ENCODE measurements at regions not wholly inside any gene's neighbourhood (a gene's known extent, or its start where the extent isn't known, plus 50 kb on each side); places are given as distances from the start of the nearest gene placed in this dataset.

- H2BK12ac ChIP-seq (ENCODE audit: low read length) = no peak overlapping the region
- H3K18ac ChIP-seq (ENCODE audit: low read length) = no peak overlapping the region
- no peak overlapping the region for H4K8ac ChIP-seq (ENCODE audit: low read depth, low read length)
- no peak overlapping the region for H3K14ac ChIP-seq (ENCODE audit: low read length)
- no peak overlapping the region for H3K9ac ChIP-seq (ENCODE audit: low read length)
- peaks cover 2% of the 10 kb centered on the region for H3K79me1 ChIP-seq (ENCODE audit: low read length)
- H4K12ac ChIP-seq (ENCODE audit: low read depth, low read length) = no peak overlapping the region
- H3K4me2 ChIP-seq (ENCODE audit: low read length) = no peak overlapping the region
- H4K91ac ChIP-seq (ENCODE audit: low read depth, low read length) = no peak overlapping the region
- H3K4me3 ChIP-seq (ENCODE audit: low read depth, low read length) = no peak overlapping the region
- H3K36me3 ChIP-seq (ENCODE audit: control insufficient read depth in 1 of 2, insufficient read depth in 2 of 2, low read length in 2 of 2) = no peaks in the 10 kb centered on the region
- H3K4ac ChIP-seq (ENCODE audit: low read depth, low read length) = no peak overlapping the region
- H3K79me2 ChIP-seq (ENCODE audit: control insufficient read depth, insufficient read depth, low read length, poor library complexity) = no peaks in the 10 kb centered on the region
- no peak overlapping the region for H2AFZ ChIP-seq (ENCODE audit: insufficient read depth, low read length, poor library complexity)
- DNase-seq = peak in 1 of 2 donors; percentile 7
- H3K4me1 ChIP-seq (ENCODE audit: control insufficient read depth in 1 of 2, insufficient read depth in 2 of 2, low read length in 2 of 2) = peaks cover 7 to 8% of the 10 kb centered on the region in 2 experiments
- H2AK5ac ChIP-seq (ENCODE audit: low read length) = no peak overlapping the region
- H3K27me3 ChIP-seq (ENCODE audit: insufficient read depth, low read length) = no peaks in the 10 kb centered on the region
- H3K27ac ChIP-seq (ENCODE audit: low read depth, low read length) = peak overlapping the region; percentile 23
- H2BK120ac ChIP-seq (ENCODE audit: insufficient read depth, low read length, poor library complexity) = peak overlapping the region; percentile 8
- peaks cover 6% of the 10 kb centered on the region for H3K9me3 ChIP-seq (ENCODE audit: insufficient read depth, low read depth, low read length)
- peak overlapping the region; percentile 43 for H2BK5ac ChIP-seq (ENCODE audit: low read depth, low read length, poor library complexity)
- H3K23ac ChIP-seq (ENCODE audit: low read length) = no peak overlapping the region
These were observed 2859.1 kb downstream of the PCDH9 start for GRCh38 chr13:64371045-64371444.

- Histone ChIP-seq H3K23ac (ENCODE audit: low read length) (no peak overlapping the region), H3K27ac (ENCODE audit: low read depth, low read length) (no peak overlapping the region), H2BK12ac (ENCODE audit: low read length) (no peak overlapping the region), H3K36me3 (ENCODE audit: control insufficient read depth in 1 of 2, insufficient read depth in 2 of 2, low read length in 2 of 2) (no peaks in the 10 kb centered on the region), H3K79me1 (ENCODE audit: low read length) (peaks cover 2% of the 10 kb centered on the region), H3K4ac (ENCODE audit: low read depth, low read length) (no peak overlapping the region), H3K9me3 (ENCODE audit: insufficient read depth, low read depth, low read length) (peaks cover 6% of the 10 kb centered on the region), H2BK5ac (ENCODE audit: low read depth, low read length, poor library complexity) (no peak overlapping the region), H3K4me2 (ENCODE audit: low read length) (no peak overlapping the region), H3K79me2 (ENCODE audit: control insufficient read depth, insufficient read depth, low read length, poor library complexity) (no peaks in the 10 kb centered on the region), H3K9ac (ENCODE audit: low read length) (no peak overlapping the region), H2BK120ac (ENCODE audit: insufficient read depth, low read length, poor library complexity) (no peak overlapping the region), H3K27me3 (ENCODE audit: insufficient read depth, low read length) (no peaks in the 10 kb centered on the region), H4K12ac (ENCODE audit: low read depth, low read length) (no peak overlapping the region), H3K18ac (ENCODE audit: low read length) (no peak overlapping the region), H4K91ac (ENCODE audit: low read depth, low read length) (no peak overlapping the region), H3K14ac (ENCODE audit: low read length) (no peak overlapping the region), H3K4me3 (ENCODE audit: low read depth, low read length) (no peak overlapping the region), H3K4me1 (ENCODE audit: control insufficient read depth in 1 of 2, insufficient read depth in 2 of 2, low read length in 2 of 2) (peaks cover 7 to 8% of the 10 kb centered on the region in 2 experiments), H4K8ac (ENCODE audit: low read depth, low read length) (no peak overlapping the region), H2AK5ac (ENCODE audit: low read length) (no peak overlapping the region), H2AFZ (ENCODE audit: insufficient read depth, low read length, poor library complexity) (no peak overlapping the region)
- DNase-seq = no peak
- WGBS (ENCODE audit: extremely low coverage, insufficient coverage, insufficient read length) = no CpG with 5 or more reads among the region's 5 CpGs
These were observed 2861.0 kb downstream of the PCDH9 start for GRCh38 chr13:64369121-64369520.

- Histone ChIP-seq H3K79me1 (ENCODE audit: low read length) (no peaks in the 10 kb centered on the region), H2BK120ac (ENCODE audit: insufficient read depth, low read length, poor library complexity) (no peak overlapping the region), H2BK12ac (ENCODE audit: low read length) (no peak overlapping the region), H4K8ac (ENCODE audit: low read depth, low read length) (no peak overlapping the region), H2AFZ (ENCODE audit: insufficient read depth, low read length, poor library complexity) (no peak overlapping the region), H3K27ac (ENCODE audit: low read depth, low read length) (no peak overlapping the region), H3K9ac (ENCODE audit: low read length) (no peak overlapping the region), H3K14ac (ENCODE audit: low read length) (no peak overlapping the region), H2BK5ac (ENCODE audit: low read depth, low read length, poor library complexity) (no peak overlapping the region), H3K9me3 (ENCODE audit: insufficient read depth, low read depth, low read length) (no peaks in the 10 kb centered on the region), H3K23ac (ENCODE audit: low read length) (no peak overlapping the region), H3K18ac (ENCODE audit: low read length) (no peak overlapping the region), H3K36me3 (ENCODE audit: control insufficient read depth in 1 of 2, insufficient read depth in 2 of 2, low read length in 2 of 2) (no peaks in the 10 kb centered on the region), H3K4me1 (ENCODE audit: control insufficient read depth in 1 of 2, insufficient read depth in 2 of 2, low read length in 2 of 2) (no peaks in the 10 kb centered on the region), H3K79me2 (ENCODE audit: control insufficient read depth, insufficient read depth, low read length, poor library complexity) (no peaks in the 10 kb centered on the region), H3K4me3 (ENCODE audit: low read depth, low read length) (no peak overlapping the region), H2AK5ac (ENCODE audit: low read length) (no peak overlapping the region), H3K4ac (ENCODE audit: low read depth, low read length) (no peak overlapping the region), H3K27me3 (ENCODE audit: insufficient read depth, low read length) (no peaks in the 10 kb centered on the region), H4K12ac (ENCODE audit: low read depth, low read length) (no peak overlapping the region), H3K4me2 (ENCODE audit: low read length) (no peak overlapping the region), H4K91ac (ENCODE audit: low read depth, low read length) (no peak overlapping the region)
- WGBS (ENCODE audit: extremely low coverage, insufficient coverage, insufficient read length) = no CpG with 5 or more reads among the region's 2 CpGs
- DNase-seq = no peak
These were observed 2867.6 kb downstream of the PCDH9 start for GRCh38 chr13:64362564-64362963.

GRCh38 chr13:64347664-64348063 lies 2882.5 kb downstream of the PCDH9 start:
- Histone ChIP-seq H2BK12ac (ENCODE audit: low read length) (no peak overlapping the region), H3K4me1 (ENCODE audit: control insufficient read depth in 1 of 2, insufficient read depth in 2 of 2, low read length in 2 of 2) (no peaks in the 10 kb centered on the region), H3K27ac (ENCODE audit: low read depth, low read length) (no peak overlapping the region), H3K36me3 (ENCODE audit: control insufficient read depth in 1 of 2, insufficient read depth in 2 of 2, low read length in 2 of 2) (no peaks in the 10 kb centered on the region), H3K4me2 (ENCODE audit: low read length) (no peak overlapping the region), H2AK5ac (ENCODE audit: low read length) (no peak overlapping the region), H4K8ac (ENCODE audit: low read depth, low read length) (no peak overlapping the region), H2BK120ac (ENCODE audit: insufficient read depth, low read length, poor library complexity) (no peak overlapping the region), H3K9ac (ENCODE audit: low read length) (no peak overlapping the region), H3K27me3 (ENCODE audit: insufficient read depth, low read length) (no peaks in the 10 kb centered on the region), H3K4me3 (ENCODE audit: low read depth, low read length) (no peak overlapping the region), H3K14ac (ENCODE audit: low read length) (no peak overlapping the region), H2AFZ (ENCODE audit: insufficient read depth, low read length, poor library complexity) (no peak overlapping the region), H3K18ac (ENCODE audit: low read length) (no peak overlapping the region), H3K9me3 (ENCODE audit: insufficient read depth, low read depth, low read length) (no peaks in the 10 kb centered on the region), H3K23ac (ENCODE audit: low read length) (no peak overlapping the region), H3K79me2 (ENCODE audit: control insufficient read depth, insufficient read depth, low read length, poor library complexity) (no peaks in the 10 kb centered on the region), H4K91ac (ENCODE audit: low read depth, low read length) (no peak overlapping the region), H4K12ac (ENCODE audit: low read depth, low read length) (no peak overlapping the region), H3K79me1 (ENCODE audit: low read length) (no peaks in the 10 kb centered on the region), H3K4ac (ENCODE audit: low read depth, low read length) (no peak overlapping the region), H2BK5ac (ENCODE audit: low read depth, low read length, poor library complexity) (no peak overlapping the region)
- WGBS (ENCODE audit: extremely low coverage, insufficient coverage, insufficient read length) = no CpG with 5 or more reads among the region's 2 CpGs
- no peak for DNase-seq
